ENCODE measurements at regions not wholly inside any gene's neighbourhood (a gene's known extent, or its start where the extent isn't known, plus 50 kb on each side); places are given as distances from the start of the nearest gene placed in this dataset.

DNA sequence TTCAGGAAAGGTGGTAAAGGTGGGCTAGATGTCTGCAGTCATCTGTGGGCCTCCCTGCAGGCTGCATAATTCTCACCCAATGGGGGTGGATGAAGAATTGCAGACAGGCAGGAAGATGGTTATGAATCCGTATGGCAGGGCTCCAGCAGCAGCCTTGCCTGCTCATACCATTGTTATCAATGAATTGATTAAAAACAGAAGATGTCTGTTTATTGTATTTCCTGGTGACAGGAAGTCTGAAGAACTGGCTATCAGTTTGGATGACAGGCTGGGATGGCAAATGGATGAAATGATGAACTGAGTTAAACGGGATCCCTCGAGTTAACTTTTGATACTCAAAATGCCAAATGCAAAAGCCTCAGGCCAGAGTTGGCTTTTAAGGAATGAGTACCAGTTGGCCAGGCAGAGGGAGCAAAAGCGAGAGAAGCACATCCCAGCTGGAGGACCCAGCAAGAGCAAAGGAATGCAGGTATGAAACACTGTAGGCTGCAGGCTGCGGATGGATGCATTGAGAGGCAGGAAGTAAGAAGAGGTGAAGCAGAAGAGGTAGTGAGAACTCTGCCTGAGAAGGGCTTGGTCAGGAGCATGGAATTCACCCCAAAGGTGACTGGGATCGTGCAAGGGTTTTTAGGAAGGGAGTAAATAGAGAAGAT lies 550.0 kb upstream of the TBX3 start:
- TF ChIP-seq EZH2 (IDR thresholded peaks at IDR 0.05; ENCODE audit: insufficient read depth, poor library complexity, severe bottlenecking): no peak
- no peak for TF ChIP-seq EZH2phosphoT487 (IDR thresholded peaks at IDR 0.05; ENCODE audit: insufficient read depth, low read depth)

Data from GM23248 (cell line).